ENCODE measurements at regions not wholly inside any gene's neighbourhood (a gene's known extent, or its start where the extent isn't known, plus 50 kb on each side); places are given as distances from the start of the nearest gene placed in this dataset.

- H3K4me3 Mint-ChIP-seq: no peak overlapping the region
- H3K36me3 Mint-ChIP-seq: no peaks in the 10 kb centered on the region
- no peak for DNase-seq
- H3K27ac Mint-ChIP-seq: no peak overlapping the region
- CTCF ChIA-PET: no interaction called here
- H3K4me1 Mint-ChIP-seq (ENCODE audit: low read depth): no peaks in the 10 kb centered on the region
- intact Hi-C loops (cut with micrococcal nuclease): no loop called here
- POLR2A ChIA-PET: no interaction called here
- H3K9me3 Mint-ChIP-seq: peaks cover 2% of the 10 kb centered on the region
- no peaks in the 10 kb centered on the region for H3K27me3 Mint-ChIP-seq
These were observed 347.9 kb upstream of the MTPN start for GRCh38 chr7:136325027-136325426.

DNA sequence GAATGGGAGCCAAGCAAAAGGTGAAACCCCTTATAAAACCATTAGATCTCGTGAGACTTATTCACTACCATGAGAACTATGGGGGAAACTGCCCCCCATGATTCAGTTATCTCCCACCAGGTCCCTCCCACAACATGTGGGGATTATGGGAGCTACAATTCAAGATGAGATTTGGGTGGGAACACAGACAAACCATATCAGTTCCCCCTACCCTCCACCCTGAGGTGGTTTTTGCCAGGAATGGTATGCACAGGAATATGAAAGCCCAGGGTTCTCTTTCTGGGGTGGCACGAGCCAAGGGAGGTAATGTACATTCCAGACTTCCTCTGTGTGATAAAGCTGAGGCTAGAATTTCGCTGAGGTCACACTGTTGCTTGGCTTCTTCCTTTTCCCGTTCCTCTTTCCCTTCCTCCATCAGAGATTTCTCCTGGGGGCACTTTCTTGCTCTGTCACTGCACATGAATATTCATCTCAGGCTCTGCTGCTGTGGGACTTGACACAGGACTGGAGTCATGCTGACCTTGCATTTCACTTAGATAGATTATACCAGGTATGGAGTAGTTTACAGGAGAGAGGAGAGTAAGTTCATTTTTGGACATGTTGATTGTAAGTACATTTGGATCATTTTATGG is 347.0 kb upstream of the MTPN start:
- H3K36me3 Mint-ChIP-seq: no peaks in the 10 kb centered on the region
- no peak for DNase-seq
- no peak overlapping the region for H3K4me3 Mint-ChIP-seq
- no peaks in the 10 kb centered on the region for H3K27me3 Mint-ChIP-seq
- intact Hi-C loops (cut with micrococcal nuclease): no loop called here
- no peak overlapping the region for H3K27ac Mint-ChIP-seq
- CTCF ChIA-PET: no interaction called here
- H3K4me1 Mint-ChIP-seq (ENCODE audit: low read depth): no peaks in the 10 kb centered on the region
- POLR2A ChIA-PET: no interaction called here
- peaks cover 5% of the 10 kb centered on the region for H3K9me3 Mint-ChIP-seq

DNA sequence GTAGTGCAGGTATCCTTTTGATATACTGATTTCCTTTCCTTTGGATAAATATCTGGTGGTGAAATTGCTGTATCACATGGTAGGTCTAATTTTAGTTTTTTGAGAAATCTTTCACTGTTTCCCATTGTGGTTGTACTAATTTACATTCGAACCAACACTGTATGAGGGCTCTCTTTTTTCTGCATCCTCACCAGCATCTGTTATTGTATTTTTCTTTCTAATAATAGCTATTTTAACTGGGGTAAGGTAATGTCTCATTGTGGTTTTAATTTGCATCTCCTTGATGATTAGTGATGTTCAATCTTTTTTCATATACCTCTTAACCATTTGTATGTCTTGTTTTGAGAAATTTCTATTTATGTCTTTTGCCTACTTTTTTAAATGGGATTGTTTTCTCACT is 335.4 kb upstream of the MTPN start:
- Mint-ChIP-seq H3K9me3 (peaks cover 27% of the 10 kb centered on the region), H3K4me1 (ENCODE audit: low read depth) (no peaks in the 10 kb centered on the region)

GRCh38 chr7:136309407-136309806 is 332.2 kb upstream of the MTPN start:
- CTCF ChIA-PET: no interaction called here
- H3K27ac Mint-ChIP-seq: no peak overlapping the region
- H3K9me3 Mint-ChIP-seq: peaks cover 12% of the 10 kb centered on the region
- DNase-seq: no peak
- intact Hi-C loops (cut with micrococcal nuclease): no loop called here
- POLR2A ChIA-PET: no interaction called here
- H3K27me3 Mint-ChIP-seq: no peaks in the 10 kb centered on the region
- H3K4me3 Mint-ChIP-seq: no peak overlapping the region
- no peaks in the 10 kb centered on the region for H3K36me3 Mint-ChIP-seq
- no peaks in the 10 kb centered on the region for H3K4me1 Mint-ChIP-seq (ENCODE audit: low read depth)

More for the DNA sequence above, 335.4 kb upstream of the MTPN start:
- H3K27me3 Mint-ChIP-seq: no peaks in the 10 kb centered on the region
- H3K36me3 Mint-ChIP-seq: no peaks in the 10 kb centered on the region
- POLR2A ChIA-PET: no interaction called here
- intact Hi-C loops (cut with micrococcal nuclease): no loop called here
- no peak overlapping the region for H3K27ac Mint-ChIP-seq
- no peak for DNase-seq
- no peak overlapping the region for H3K4me3 Mint-ChIP-seq
- CTCF ChIA-PET: no interaction called here

DNA sequence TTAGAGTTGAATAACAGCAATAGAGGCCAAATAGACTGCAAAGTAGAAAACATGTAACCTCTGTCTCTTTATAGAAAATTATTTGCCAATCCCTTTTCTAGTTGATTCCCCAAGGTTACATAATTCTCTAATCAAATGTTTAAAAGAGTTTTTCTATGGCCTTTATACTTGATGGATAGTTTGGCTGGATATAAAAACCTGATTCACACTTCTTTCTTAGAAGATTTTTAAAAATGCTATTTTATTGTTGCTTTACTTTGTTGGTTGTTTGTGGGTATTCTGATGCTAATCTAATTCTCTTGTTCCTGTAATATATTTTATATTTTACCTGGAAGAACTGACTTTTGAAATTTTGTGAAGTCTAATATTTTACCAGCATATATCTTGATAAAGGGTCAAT is 331.1 kb upstream of the MTPN start:
- ChIA-PET POLR2A (no interaction called here), CTCF (no interaction called here)
- DNase-seq: no peak
- Mint-ChIP-seq H3K4me1 (ENCODE audit: low read depth) (no peaks in the 10 kb centered on the region), H3K4me3 (no peak overlapping the region), H3K27me3 (no peaks in the 10 kb centered on the region), H3K9me3 (peaks cover 17% of the 10 kb centered on the region), H3K27ac (no peak overlapping the region), H3K36me3 (no peaks in the 10 kb centered on the region)
- intact Hi-C loops (cut with micrococcal nuclease): no loop called here

DNA sequence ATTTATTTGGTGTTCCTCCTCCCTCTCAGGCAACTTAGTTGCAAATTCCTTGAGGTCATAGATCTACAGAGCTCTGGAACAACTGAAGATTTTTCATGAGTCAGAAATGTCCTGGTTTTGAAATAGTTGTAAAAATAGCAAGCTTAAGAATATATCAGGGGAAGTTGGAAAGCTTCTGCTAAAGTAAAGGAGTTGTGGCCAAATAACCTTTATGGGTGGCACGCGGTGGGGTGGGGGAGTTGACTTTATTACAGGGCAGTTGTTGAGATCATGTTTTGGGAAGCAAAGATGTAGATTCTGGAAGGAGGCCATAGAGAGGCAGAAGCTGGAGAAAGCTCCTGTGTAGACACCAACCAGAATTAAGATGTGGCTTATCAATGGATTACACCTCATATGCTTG is 326.0 kb upstream of the MTPN start:
- Mint-ChIP-seq H3K4me3 (no peak overlapping the region), H3K27ac (no peak overlapping the region), H3K36me3 (no peaks in the 10 kb centered on the region), H3K9me3 (peaks cover 15% of the 10 kb centered on the region), H3K27me3 (no peaks in the 10 kb centered on the region), H3K4me1 (ENCODE audit: low read depth) (no peaks in the 10 kb centered on the region)
- ChIA-PET POLR2A (no interaction called here), CTCF (no interaction called here)
- intact Hi-C loops (cut with micrococcal nuclease): no loop called here
- DNase-seq: no peak

DNA sequence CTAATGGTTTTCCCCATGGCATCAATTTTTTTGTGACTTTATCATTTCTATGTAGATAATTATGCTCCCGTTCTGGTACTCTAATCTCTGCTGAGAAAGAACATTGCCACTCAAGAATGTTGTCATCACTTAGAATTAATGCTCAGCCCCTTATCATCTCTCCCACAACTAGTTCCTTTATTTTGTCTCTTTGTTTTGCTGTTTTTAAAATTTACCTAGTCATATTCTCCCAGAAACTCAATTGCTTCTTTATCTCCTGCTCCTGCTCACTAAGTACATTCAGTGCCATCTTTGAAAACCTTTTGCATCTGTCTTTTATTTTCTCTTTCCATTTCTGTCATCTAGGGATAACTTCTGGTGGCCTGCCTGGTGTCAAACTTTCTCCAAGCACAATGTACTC is 324.9 kb upstream of the MTPN start:
- no peak for DNase-seq

DNA sequence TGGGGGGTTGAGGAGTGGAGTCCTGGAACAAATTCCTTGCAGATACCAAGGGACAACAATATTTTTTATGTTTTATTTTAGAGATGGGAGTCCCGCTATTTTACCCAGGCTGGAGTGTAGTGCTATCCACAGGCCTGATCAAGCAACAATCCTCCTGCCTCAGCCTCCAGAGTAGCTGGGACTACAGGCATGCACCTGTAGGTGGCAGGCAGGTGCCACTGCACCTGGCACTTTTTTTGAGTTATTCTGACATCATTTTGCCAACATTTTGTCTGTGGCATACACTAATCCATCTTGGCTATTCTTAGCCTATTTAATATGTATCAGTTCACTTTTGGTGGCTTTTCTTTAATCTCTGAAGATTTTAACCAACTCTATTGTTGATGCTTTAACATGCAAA is 317.8 kb upstream of the MTPN start:
- POLR2A ChIA-PET: no interaction called here
- Mint-ChIP-seq H3K4me1 (ENCODE audit: low read depth) (no peaks in the 10 kb centered on the region), H3K4me3 (no peak overlapping the region), H3K27ac (no peak overlapping the region), H3K9me3 (no peaks in the 10 kb centered on the region), H3K27me3 (no peaks in the 10 kb centered on the region), H3K36me3 (no peaks in the 10 kb centered on the region)
- CTCF ChIA-PET: no interaction called here
- intact Hi-C loops (cut with micrococcal nuclease): no loop called here
- no peak for DNase-seq

More for the DNA sequence above, 324.9 kb upstream of the MTPN start:
- POLR2A ChIA-PET: no interaction called here
- Mint-ChIP-seq H3K4me1 (ENCODE audit: low read depth) (no peaks in the 10 kb centered on the region), H3K9me3 (peaks cover 15% of the 10 kb centered on the region), H3K27ac (no peak overlapping the region), H3K36me3 (no peaks in the 10 kb centered on the region), H3K4me3 (no peak overlapping the region), H3K27me3 (no peaks in the 10 kb centered on the region)
- CTCF ChIA-PET: no interaction called here
- intact Hi-C loops (cut with micrococcal nuclease): no loop called here

DNA sequence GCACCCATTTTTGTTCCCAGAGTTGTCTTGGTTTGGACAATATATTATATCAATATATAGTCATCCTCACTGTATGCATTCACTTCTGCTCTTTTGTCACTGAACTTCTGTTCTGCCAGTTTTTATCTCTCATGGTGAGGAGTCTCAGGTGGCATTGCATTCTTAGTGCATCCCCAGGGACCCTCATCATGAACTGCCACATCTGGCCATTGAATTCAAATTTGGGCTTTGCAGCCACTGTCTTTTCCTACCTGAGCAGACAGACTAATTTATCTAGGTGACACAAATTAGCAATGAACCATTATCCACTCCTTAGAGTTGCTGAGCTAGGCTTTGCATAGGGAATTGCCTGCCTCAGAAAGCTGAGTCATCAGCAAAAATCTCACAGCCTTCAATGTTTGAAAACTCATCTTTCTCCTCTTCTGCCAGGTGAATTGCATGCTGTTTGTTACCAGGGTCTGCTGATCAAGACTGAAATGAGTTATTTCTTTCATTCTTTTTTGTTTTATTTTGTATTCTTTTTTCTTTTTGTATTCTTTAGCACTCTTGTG is 316.8 kb upstream of the MTPN start:
- no peak overlapping the region for H3K27ac Mint-ChIP-seq
- no peaks in the 10 kb centered on the region for H3K4me1 Mint-ChIP-seq (ENCODE audit: low read depth)
- no peak for DNase-seq
- intact Hi-C loops (cut with micrococcal nuclease): no loop called here
- H3K27me3 Mint-ChIP-seq: no peaks in the 10 kb centered on the region
- CTCF ChIA-PET: no interaction called here
- H3K36me3 Mint-ChIP-seq: no peaks in the 10 kb centered on the region
- H3K9me3 Mint-ChIP-seq: no peaks in the 10 kb centered on the region
- no peak overlapping the region for H3K4me3 Mint-ChIP-seq
- POLR2A ChIA-PET: no interaction called here

DNA sequence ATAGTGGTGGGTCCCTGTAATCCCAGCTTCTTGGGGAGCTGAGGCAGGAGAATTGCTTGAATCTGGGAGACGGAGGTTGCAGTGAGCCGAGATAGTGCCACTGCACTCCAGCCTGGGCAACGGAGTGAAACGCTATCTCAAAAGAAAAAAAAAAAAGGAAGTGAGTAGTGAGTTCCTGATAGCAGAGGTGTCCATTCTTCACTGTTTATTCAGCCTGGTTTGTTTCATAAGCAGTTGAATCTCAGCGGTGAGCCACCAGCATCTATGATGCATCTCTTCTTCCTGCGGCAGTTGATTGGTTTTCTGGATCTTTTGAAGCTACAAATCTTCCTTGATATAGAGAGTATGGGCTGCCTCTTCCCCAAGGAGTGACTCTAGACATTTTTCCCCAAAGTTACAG is 316.1 kb upstream of the MTPN start:
- Mint-ChIP-seq H3K4me1 (ENCODE audit: low read depth) (no peaks in the 10 kb centered on the region), H3K27me3 (no peaks in the 10 kb centered on the region), H3K9me3 (no peaks in the 10 kb centered on the region), H3K27ac (no peak overlapping the region), H3K4me3 (no peak overlapping the region), H3K36me3 (no peaks in the 10 kb centered on the region)
- POLR2A ChIA-PET: no interaction called here
- DNase-seq: no peak
- CTCF ChIA-PET: no interaction called here
- intact Hi-C loops (cut with micrococcal nuclease): no loop called here

GRCh38 chr7:136292365-136292764 is 315.2 kb upstream of the MTPN start:
- ChIA-PET CTCF (no interaction called here), POLR2A (no interaction called here)
- Mint-ChIP-seq H3K27me3 (no peaks in the 10 kb centered on the region), H3K4me3 (no peak overlapping the region), H3K9me3 (no peaks in the 10 kb centered on the region), H3K27ac (no peak overlapping the region), H3K36me3 (no peaks in the 10 kb centered on the region), H3K4me1 (ENCODE audit: low read depth) (no peaks in the 10 kb centered on the region)
- intact Hi-C loops (cut with micrococcal nuclease): no loop called here
- DNase-seq: no peak

- H3K9me3 Mint-ChIP-seq: no peaks in the 10 kb centered on the region
- no peaks in the 10 kb centered on the region for H3K36me3 Mint-ChIP-seq
- no peak for DNase-seq
- H3K4me3 Mint-ChIP-seq: no peak overlapping the region
- intact Hi-C loops (cut with micrococcal nuclease): no loop called here
- ChIA-PET CTCF (no interaction called here), POLR2A (no interaction called here)
- H3K27ac Mint-ChIP-seq: no peak overlapping the region
- H3K4me1 Mint-ChIP-seq (ENCODE audit: low read depth): no peaks in the 10 kb centered on the region
- no peaks in the 10 kb centered on the region for H3K27me3 Mint-ChIP-seq
These were observed 313.2 kb upstream of the MTPN start for GRCh38 chr7:136290351-136290750.

DNA sequence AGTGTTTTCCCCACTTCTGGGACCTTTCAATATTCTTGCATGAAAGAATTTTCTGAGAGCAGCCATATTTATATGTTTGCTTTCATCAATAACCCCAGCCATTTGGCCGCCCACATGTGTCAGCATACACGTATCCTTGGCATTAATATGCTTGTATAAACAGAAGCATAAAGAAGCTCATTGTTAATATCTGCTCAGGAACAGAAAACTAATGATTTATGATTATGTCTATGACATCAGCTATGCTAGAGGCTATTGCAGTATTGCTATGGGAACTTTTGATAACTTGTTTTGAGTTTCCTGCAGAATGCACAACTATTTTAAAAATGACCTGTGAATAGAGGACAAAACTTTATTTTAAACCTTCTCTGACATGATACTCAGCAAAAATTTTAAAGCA is 300.9 kb upstream of the MTPN start:
- ChIA-PET POLR2A (no interaction called here), CTCF (no interaction called here)
- Mint-ChIP-seq H3K4me3 (no peak overlapping the region), H3K27ac (no peak overlapping the region), H3K9me3 (no peaks in the 10 kb centered on the region), H3K4me1 (ENCODE audit: low read depth) (no peaks in the 10 kb centered on the region), H3K27me3 (no peaks in the 10 kb centered on the region), H3K36me3 (no peaks in the 10 kb centered on the region)
- intact Hi-C loops (cut with micrococcal nuclease): no loop called here
- DNase-seq: no peak
